ENCODE measurements at regions not wholly inside any gene's neighbourhood (a gene's known extent, or its start where the extent isn't known, plus 50 kb on each side); places are given as distances from the start of the nearest gene placed in this dataset.

GRCh38 chr7:17046259-17046658, 164.5 kb upstream of the AGR3 start:
- no peak for TF ChIP-seq CTCF (IDR thresholded peaks at IDR 0.05)
- TF ChIP-seq POLR2A (IDR thresholded peaks at IDR 0.05) = no peak
